Choroid plexus epithelial cell (primary cell): ENCODE measurements at regions not wholly inside any gene's neighbourhood (a gene's known extent, or its start where the extent isn't known, plus 50 kb on each side); places are given as distances from the start of the nearest gene placed in this dataset.

Experiments used
- DNase-seq: peaks from one replicate; pipeline ENCODE4 v3.0.0-alpha.2; 2010; ENCODE audit warnings: low read depth
- H3K4me3 ChIP-seq: 2 replicates; pipeline ENCODE4 v1.5.1; 2011; ENCODE audit warnings: low read depth, mild to moderate bottlenecking, control low read depth, low read length, moderate library complexity
- CTCF ChIP-seq: conservative IDR thresholded peaks from 2 replicates; pipeline ENCODE4 v1.5.1; 2011; ENCODE audit warnings: low read depth, mild to moderate bottlenecking, control low read depth, inconsistent platforms, low read length, moderate library complexity

GRCh38 chr18:28875059-28875458 is 698.1 kb upstream of the CDH2 start:
- peak; percentile 23 for DNase-seq
- no peak overlapping the region for H3K4me3 ChIP-seq
- TF ChIP-seq CTCF, result no peak

GRCh38 chr18:28863396-28863795 is 686.5 kb upstream of the CDH2 start:
- TF ChIP-seq CTCF, result no peak
- H3K4me3 ChIP-seq, result no peak overlapping the region
- DNase-seq, result no peak

- H3K4me3 ChIP-seq, result no peak overlapping the region
- TF ChIP-seq CTCF, result no peak
- no peak for DNase-seq
These were observed 681.3 kb upstream of the CDH2 start for GRCh38 chr18:28858248-28858647.

GRCh38 chr18:28855989-28856388 is 679.1 kb upstream of the CDH2 start:
- no peak overlapping the region for H3K4me3 ChIP-seq
- TF ChIP-seq CTCF, result no peak
- no peak for DNase-seq

- no peak overlapping the region for H3K4me3 ChIP-seq
- no peak for TF ChIP-seq CTCF
- peak; percentile 79 for DNase-seq
These were observed 678.6 kb upstream of the CDH2 start for GRCh38 chr18:28855524-28855923.

GRCh38 chr18:28854964-28855363 is 678.0 kb upstream of the CDH2 start:
- TF ChIP-seq CTCF, result no peak
- H3K4me3 ChIP-seq, result no peak overlapping the region
- peak; percentile 45 for DNase-seq

- DNase-seq, result no peak
- H3K4me3 ChIP-seq, result no peak overlapping the region
- TF ChIP-seq CTCF, result no peak
These were observed 670.0 kb upstream of the CDH2 start for GRCh38 chr18:28846958-28847357.
